ENCODE measurements at regions not wholly inside any gene's neighbourhood (a gene's known extent, or its start where the extent isn't known, plus 50 kb on each side); places are given as distances from the start of the nearest gene placed in this dataset.
A peak's percentile ranks its signal among the peaks of the same experiment; 100 is the strongest.

DNA sequence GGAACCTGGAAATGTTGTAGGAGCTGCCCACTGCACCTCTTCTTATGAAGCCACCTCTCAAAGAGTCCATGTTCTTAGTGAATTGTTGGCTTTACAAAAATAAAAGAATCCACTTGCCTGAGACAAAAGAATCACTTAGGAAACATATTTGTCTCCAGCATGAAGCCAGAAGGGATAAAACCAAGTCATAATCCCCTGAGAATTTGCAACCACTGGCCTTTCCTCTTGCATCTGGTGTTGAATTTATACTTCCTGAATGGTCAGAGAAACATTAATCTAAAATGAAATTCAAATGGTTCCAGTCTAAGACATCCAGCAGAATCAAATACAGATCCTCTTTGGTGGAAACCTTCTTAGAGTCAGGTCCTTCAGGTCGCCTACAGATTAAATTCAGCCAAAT lies 192.5 kb upstream of the ECI2 start:
- no peak for DNase-seq (ENCODE audit: low spot score)

DNA sequence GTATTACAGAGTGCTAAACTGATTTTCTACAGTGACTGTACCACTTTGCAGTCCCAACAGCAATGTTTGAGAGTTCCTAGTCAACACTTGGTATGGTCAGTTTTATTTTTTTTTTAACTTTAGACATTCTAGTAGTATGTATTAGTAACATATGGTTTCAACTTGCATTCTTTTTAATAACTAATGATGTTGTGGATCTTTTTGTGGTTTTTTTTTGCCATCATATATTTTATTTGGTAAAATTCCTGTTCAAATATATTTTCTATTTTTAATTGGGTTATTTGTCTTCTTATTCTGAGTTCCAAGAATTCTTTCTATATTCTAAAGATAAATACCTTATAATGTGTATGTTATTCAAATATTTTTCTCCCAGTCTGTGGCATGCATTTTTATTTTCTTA lies 189.4 kb upstream of the ECI2 start:
- no peak for DNase-seq (ENCODE audit: low spot score)

DNA sequence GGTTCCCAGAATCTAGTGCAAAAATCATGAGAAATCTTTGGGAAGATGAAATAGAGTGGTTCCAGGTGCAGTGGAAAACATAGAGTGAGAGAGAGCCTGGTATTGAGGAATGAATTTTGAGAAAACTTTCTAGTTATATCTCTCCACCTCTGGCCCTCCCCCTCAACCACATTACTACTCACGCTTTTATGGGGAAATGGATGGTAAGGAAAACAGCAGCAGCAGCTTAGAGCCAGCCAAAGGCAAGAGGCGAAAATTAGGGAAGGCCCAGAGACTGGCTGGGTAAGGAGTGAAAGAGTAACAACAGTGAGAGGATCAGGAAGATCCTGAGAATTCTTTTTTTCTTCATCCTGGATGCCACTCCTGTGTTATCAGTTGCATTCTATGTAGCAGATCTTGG lies 187.9 kb upstream of the ECI2 start:
- DNase-seq (ENCODE audit: low spot score): no peak

DNA sequence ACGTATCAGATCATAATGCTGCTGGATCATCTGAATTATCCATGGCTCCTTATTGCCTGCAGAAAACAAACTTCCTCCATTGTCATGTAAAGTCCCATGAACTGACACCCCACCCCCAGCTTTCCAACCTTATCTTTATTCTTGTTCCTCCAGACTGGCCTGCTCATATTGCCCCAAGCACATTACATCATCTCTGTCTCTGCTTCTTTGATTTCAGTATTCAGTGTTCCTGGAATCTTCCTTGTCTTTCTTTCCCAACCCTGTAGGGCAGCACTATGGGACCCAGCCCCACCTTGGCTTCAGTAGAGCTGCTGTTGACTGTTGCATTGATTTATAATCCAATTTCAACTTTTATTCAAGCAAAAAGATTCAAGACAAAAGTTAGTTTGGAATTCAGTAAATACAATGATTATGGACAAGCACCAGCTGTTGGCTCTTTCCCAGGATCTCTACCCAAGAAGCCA lies 187.5 kb upstream of the ECI2 start:
- no peak for DNase-seq (ENCODE audit: low spot score)

DNA sequence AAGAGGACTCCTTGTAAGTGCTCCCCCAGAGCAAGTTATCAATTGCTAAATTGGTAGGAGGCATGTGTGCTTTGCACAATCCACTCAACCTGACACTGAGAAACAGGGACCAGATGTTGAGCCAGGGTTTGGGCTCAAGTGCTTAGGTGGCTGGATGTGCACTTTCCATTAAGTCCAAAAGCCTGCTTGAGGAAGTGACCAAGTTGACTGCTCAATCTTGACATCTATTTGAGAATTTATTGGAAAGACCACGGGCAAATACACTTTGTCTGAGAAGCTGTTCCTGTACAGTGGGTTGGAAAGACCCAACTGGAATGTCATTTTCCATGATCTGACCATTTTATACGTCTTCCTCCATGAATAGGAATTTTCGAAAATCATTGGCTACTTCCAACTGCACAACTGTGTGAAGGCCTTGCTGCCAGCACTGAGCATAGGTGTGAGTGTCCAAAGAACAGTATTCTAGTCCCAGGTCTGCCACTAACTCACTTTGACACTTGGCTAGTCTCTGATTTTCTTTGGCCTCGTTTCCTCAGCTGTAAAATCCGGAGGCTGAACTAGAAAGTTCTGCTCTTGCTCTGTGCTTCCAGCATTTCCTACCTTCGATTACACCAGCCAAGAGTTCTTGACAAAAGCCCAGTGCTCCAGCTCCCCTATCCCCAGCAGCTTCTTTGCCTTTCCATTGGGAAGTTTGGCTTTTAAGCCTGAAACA lies 186.9 kb upstream of the ECI2 start:
- DNase-seq (ENCODE audit: low spot score): no peak

DNA sequence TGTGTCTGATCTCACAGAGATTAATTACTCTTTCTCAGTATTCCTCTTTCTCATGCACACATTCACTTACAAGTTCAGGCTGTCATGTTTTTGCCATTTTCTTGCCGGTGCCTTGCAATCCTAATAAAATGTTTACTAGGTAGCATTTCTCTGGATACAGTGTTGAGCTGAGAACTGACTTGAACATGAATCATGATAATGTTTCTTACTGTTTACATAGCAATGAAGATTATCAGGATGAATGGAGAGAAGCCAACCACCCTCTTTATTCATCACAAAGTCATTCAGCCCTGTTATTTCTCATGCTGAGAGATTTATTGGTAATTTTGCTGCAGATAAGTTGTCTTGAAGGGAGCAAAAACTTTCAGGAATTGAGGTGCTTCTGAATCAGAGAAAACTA lies 185.5 kb upstream of the ECI2 start:
- no peak for DNase-seq (ENCODE audit: low spot score)

DNA sequence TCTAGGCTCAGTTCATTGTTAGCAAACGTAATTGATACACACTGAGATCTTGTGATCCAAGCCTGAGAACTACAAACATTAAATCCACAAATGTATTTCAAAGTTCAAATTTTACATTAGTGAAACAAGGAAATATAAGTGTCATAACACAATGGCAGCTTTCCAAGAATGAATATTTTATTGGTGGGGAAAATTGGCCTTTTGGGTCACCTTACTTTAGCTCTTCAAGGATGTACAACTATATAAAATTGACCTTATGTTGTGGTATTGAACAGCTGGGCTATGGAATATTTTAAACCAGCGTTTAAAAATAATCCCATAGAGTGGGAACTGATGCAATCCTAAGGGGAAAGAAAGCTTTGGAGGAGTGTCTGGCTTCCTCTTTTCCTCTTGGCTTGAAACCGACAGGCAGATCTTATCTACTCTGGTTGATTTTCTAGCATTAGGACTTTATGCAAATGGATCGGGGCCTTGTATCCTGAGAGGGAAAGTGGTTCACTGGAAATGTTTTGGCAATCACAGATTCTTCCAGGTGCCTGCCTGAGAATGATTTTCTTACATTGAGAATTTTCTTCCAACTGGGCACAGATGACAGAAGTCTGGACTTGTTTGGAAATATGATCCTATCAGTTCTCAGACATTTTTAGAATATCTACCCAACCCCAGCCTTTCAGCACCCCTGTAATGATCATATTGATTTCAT lies 184.8 kb upstream of the ECI2 start:
- DNase-seq (ENCODE audit: low spot score): no peak

DNA sequence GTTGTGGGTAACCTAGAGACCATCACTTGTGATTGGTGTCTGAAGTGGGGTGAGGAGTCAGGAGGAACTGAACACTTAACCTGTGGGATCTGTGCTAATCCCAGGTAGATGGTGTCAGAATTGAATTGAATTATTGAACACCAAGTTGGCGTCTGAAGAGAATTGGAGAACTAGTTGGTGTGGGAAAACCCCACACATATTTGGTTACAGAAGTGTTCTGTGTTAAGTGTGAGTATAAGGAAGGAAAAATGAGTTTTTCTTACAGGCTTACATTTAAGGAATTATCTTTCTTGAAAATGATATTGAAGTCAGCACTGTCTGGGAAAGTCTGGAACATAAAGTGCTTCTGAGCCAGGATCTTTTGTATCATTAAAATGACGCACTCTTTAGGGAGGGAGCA lies 182.9 kb upstream of the ECI2 start:
- no peak for DNase-seq (ENCODE audit: low spot score)

DNA sequence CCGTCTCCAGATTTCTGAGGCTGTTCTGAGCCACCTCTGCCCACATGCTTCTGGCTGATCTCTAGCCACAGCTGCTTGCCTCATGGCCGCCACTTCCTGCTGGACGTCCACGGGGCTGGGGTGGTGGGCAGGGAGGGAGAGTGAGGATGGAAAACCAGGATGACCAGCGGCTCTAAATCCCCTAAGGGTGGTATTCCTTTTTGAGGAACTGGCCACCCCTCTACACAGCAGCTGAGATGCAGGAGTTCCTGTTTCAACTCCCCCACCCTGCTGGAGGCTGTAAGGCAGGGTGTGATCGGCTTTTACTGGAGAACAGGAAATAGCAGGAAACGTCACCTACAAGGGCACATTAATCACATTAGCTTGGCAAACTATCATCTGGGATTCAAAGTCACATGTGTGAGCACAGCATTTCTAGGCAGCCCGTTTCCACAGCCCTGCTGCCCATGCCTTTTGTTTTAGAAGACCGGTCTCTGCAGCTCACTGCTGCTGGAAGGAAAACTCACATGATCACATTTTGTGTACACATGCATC lies 181.6 kb upstream of the ECI2 start:
- DNase-seq (ENCODE audit: low spot score): peak; percentile 89

DNA sequence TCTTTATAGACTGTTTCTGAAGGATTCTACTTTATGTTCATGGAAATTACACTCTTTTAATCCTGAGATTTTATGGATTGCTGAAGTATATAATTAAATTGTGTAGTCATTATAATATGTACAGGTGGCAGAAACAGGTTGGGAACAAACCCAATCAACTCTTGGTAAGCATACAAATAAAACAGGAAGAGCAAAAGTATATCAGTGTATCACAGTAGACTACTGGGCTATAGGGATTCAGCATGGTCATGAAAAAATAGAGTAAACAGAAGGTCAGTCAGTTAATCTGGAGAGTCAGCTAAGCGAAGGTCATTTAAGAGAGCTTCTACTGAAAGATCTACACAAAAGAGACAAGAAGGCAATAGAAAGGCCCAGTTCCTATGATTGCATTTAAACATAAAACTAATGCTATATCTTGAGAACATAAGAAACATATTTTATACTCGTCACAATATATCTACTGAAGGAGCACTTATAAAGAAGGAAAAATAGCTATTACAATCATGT lies 178.9 kb upstream of the ECI2 start:
- no peak for DNase-seq (ENCODE audit: low spot score)

DNA sequence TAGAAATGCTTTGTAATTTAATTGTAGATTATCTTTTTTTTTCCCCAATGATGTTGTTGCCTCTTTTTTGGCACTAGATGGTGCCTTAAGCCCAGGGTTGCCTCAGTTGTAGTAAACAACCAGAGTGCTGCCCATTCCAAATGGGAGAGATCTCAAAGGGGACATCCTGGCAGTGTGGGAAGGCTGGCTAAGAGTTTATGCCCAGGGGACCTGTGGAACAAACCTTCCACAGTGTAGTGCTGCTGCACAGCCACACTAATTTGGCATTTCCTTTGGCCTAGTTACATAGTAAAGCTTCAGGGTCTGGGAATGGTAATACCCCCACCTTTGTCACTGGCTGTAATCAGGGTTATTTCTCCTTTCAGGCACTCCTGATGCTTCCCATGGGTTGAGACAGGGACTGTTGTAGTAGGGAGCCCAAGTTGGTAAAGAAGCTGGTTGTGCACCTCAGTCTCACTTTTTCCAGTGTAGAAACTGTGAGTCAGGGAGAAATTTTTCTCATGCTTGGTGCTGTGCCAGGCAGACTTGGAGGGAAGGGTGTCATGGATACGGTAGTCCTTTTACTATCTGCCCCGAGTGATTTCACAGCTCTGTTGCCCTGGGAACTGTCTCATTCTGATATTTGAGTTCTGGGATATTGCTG lies 177.8 kb upstream of the ECI2 start:
- peak; percentile 69 for DNase-seq (ENCODE audit: low spot score)

DNA sequence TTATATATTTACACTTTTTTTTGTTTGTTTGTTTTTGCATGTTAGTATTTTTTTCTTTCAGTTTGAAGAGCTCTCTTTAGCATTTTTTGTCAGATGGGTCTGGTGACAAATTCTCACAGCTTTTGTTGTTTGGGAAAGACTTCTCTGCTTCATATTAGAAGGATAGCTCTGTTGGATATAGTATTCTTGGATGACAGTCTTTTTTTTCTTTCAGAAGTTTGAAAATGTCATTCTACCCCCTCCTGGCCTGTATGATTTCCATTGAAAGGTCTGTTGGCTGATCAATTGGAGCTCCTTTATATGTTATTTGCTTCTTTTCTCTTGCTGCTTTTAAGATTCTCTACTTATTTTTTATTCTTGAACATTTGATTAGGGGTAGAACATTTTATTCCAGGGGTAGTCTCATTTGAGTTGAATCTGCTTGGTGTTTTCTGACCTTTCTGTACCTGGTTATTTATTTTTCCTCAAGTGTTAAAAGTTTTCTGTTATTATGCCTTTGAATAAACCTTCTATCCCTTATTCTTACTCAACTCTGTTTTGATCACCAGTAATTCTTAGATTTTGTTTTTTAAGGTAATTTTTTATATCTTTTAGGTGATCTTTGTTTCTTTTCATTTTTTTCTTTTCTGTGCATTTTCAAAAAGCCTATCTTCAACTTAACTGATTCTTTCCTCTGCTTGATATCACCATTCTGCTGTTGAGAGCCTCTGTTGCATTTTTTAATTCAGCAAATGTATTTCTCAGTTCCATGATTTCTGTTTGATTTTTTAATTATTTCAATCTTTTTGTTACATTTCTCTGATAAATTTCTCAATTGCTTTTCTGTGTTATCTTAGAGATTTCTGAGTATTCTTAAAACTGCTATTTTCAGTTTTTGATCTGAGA lies 176.8 kb upstream of the ECI2 start:
- DNase-seq (ENCODE audit: low spot score): no peak

DNA sequence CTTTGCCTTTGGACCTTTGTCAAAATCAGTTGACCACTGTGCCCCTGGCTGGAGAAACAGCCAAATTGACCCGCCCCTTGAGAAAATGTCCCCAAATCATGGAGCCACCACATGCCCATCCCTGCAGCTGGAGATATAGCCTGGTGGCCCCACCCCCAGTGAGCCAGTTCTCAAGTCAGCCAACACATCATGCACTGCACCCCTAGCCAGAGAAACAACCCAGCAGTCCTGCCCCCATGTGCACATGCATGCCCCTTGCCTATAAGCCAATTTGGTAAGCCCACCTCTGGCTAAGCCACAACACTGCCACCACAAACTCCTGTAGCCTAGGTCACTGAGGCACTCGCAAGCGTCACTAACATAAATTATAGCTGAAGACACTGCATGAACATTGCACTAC lies 174.2 kb upstream of the ECI2 start:
- DNase-seq (ENCODE audit: low spot score): no peak

DNA sequence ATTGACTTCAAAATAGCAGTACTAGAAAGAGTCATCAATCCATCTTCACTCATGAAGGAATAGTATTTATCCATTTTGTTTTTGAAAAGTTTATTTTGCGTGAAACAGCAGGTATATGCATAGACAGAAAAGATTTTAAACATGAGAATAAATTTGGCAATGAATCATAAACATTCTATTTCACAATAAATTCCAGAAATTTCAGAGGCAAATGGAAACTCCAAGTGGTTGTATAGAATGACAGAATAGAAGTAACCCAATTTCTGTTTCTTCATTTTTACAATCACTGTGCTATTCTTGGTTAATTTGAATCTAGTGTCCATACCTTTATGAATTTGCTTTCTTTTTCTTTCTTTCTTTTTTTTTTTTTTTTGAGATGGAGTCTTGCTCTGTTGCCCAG lies 173.0 kb upstream of the ECI2 start:
- no peak for DNase-seq (ENCODE audit: low spot score)

DNA sequence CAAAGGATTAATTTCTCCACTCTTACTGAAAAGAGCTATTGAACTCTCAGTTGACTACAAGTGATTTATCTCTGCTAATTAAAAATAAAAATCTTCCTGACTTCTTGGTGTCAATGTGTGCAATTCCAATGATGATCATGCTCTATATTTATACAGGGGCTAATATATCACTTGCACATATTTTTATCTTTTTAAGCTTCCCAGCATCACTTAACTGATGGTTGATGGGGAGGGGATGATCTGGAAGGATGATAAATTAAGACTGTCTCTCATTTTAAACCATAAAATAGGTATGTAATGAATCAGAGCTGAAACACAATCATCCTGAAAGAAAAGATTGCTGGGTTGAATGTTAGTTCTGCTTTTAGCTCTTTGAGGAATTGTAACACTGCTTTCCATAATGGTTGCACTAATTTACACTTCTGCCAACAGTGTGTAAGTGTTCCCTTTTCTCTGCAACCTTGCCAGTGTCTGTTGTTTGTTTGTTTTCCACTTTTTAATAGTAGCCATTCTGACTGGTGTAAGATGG lies 169.6 kb upstream of the ECI2 start:
- DNase-seq (ENCODE audit: low spot score): no peak

DNA sequence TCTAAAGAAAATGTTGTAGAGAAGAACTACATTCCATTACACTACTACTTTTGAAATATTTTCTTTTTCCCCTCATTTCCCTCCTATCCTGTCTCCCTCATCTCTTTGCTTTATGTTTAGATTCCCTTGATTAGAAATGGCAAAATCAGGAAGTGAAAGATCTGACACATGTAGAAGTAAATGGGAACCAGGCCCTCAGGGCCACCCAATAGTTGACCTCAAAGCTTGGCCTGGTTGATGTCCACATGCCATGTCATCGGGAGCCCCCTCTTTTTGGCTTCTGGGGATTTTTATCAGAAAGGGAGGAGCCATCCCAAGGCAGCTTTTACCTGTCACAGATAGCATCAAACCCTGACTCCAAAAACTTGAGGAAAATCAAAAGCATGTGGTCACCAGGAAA lies 168.3 kb upstream of the ECI2 start:
- DNase-seq (ENCODE audit: low spot score): no peak

DNA sequence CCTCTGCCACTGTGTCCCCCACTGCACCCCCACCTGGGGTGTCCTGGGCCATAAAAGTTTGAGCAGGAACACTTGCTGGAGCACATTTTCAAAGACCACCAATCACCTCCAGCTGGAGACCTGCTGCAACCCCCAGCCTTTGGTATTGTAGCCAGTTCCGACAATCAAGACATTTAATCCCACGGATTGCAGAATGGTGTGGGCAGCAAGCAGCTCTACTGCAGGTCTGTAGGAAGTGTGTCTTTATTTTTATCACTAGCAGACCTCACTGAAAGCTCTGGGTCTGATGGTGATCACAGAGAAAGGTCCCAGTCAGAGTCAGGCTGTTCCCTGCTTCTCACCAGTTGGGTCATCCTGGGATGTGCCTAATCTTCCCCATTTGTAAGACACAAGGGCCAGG lies 167.1 kb upstream of the ECI2 start:
- DNase-seq (ENCODE audit: low spot score): no peak

DNA sequence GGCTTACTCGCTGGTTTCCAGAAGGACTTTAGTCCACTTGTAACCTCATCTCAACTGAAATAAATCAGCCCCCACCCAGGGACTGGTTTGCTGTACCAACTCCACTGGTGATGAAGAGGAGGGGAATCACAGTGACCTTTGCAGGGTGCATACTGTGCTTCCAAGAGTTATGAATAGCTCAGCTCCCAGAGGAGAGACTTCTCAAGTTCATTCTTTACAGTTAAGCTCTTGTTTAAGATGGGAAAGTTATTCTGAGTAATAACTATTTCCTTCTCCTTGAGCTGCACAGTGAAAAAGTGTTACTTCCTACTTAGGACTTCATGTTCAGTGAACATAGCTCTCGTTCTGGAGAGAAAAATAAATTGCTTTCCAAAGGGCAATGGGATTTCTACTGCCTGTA lies 166.5 kb upstream of the ECI2 start:
- no peak for DNase-seq (ENCODE audit: low spot score)

DNA sequence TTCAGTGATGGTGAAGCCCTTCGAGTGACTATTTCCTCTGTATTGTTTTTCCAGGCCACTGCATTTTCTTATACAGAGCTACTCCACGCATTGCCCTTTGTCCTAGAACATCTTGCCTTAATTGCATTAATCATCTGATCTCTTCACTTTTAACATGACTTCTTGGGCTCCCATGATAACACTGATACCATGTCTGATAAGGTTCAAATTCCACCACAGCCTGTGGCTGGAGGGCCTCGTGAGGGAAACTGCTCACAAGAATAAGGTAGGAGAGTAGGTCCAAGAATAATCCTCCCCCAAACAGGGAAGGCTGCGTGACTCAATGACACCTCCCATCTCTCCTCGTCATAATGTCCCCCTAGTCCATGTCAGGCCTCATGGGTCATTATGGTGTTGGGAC lies 165.5 kb upstream of the ECI2 start:
- no peak for DNase-seq (ENCODE audit: low spot score)

DNA sequence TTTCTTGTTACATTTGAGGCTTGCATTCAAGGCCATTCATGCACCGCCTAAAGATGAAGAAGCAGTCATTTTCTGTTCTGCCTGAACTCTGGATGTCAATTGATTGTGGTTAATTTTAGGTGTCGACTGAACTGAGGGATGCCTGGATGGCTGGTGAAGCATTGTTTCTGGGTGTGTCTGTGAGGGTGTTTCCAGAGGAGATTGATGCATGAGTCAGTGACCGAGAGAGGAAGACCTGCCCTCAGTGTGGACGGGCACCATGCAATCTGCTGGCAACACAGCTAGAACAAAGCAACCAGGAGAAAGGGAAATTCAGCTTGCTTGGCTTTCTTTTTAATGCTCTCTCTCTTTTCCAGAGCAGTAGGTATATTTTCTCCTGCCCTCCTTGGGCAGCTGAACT lies 164.1 kb upstream of the ECI2 start:
- no peak for DNase-seq (ENCODE audit: low spot score)

DNA sequence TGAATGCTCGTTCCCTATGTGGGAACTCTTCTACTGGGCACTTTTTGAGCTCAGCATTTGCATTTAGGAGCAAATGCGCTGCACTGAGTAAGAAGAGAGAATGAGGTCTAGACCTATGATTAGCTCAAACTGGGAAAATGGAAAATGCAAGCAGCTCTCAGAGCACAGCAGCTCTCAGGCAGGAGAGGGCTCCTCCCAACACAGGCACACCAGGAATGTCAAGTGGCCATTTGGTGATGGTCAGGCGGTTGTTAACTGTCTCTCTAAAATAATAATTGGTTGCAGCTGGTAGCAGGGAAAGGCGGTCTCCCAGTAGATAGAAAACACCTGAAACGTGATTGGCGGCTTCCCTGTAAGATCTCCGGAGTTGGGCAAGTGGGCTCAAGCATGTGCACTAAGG lies 162.0 kb upstream of the ECI2 start:
- DNase-seq (ENCODE audit: low spot score): no peak

DNA sequence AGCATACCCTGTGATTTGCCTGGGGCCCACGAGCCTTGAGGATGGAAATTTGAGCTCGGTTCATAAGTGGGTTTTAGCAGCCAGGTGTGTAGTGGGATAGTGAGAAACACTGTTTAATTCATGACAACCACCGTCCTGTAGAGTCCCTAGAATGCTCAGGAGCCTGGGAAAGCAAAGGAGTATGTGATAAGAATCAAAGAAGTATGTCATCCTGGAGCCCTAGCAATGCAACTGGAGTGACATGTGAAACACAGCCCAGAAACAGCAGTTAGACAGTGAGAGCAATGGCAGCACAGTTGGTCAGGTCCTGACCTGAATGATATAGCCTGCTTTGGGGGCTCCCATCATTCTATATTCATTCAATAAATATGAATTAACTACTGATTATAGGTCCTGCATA lies 161.2 kb upstream of the ECI2 start:
- DNase-seq (ENCODE audit: low spot score): no peak
